ENCODE measurements at regions not wholly inside any gene's neighbourhood (a gene's known extent, or its start where the extent isn't known, plus 50 kb on each side); places are given as distances from the start of the nearest gene placed in this dataset.

GRCh38 chr1:230540421-230541155 lies 101.7 kb upstream of the COG2 start:
- TF ChIP-seq CTCF (conservative IDR thresholded peaks at IDR 0.05; ENCODE audit: low read length) = no peak
- no peak for TF ChIP-seq EZH2phosphoT487 (IDR thresholded peaks at IDR 0.05; ENCODE audit: borderline replicate concordance)

Measured in Loucy (cell line).